Panc1 (cell line): ENCODE measurements at regions not wholly inside any gene's neighbourhood (a gene's known extent, or its start where the extent isn't known, plus 50 kb on each side); places are given as distances from the start of the nearest gene placed in this dataset.

Source experiments
- ATAC-seq: fragments of 200-7000 bp; cut with Tn5 transposase; 2 replicates; pipeline ENCODE4 v1.9.1; 2020; ENCODE audit warnings: mild to moderate bottlenecking, moderate library complexity
- BruUV-seq: library from RNA; stranded (reverse); fragments of 400-500 nt; replicated peaks from 2 replicates; lab custom pipeline; 2021; lab: Mats Ljungman, UMichigan
- CTCF ChIA-PET: fragments of 300-600 bp; sonication (Branson Sonifier 250); formaldehyde crosslinking; loops from one replicate; lab custom pipeline; 2022; ENCODE audit warnings: antibody characterized with exemption; lab: Charles Lee
- POLR2A ChIA-PET: fragments of 300-600 bp; sonication (Branson Sonifier 250); formaldehyde crosslinking; loops from one replicate; lab custom pipeline; 2022; ENCODE audit warnings: antibody characterized with exemption; lab: Charles Lee
- DNase-seq: peaks from one replicate; pipeline ENCODE4 v3.0.0-alpha.2; 2010; ENCODE audit warnings: low read depth, low spot score
- H3K27ac ChIP-seq: 2 replicates; pipeline ENCODE4 v1.5.1; 2011; ENCODE audit warnings: mild to moderate bottlenecking, low read length, inconsistent platforms
- H3K27me3 ChIP-seq: fragments of 200-500 bp; sonication (Bioruptor generic); 2 replicates; pipeline ENCODE4 v1.6.0; 2014; ENCODE audit warnings: low read length, inconsistent platforms; ENCODE audit not compliant: control insufficient read depth, insufficient read depth
- H3K36me3 ChIP-seq: fragments of 200-500 bp; sonication (Bioruptor generic); 2 replicates; pipeline ENCODE4 v1.5.1; 2014; ENCODE audit warnings: inconsistent platforms, mild to moderate bottlenecking, low read length, moderate library complexity; ENCODE audit not compliant: control insufficient read depth, insufficient read depth
- H3K4me1 ChIP-seq: 2 replicates; pipeline ENCODE4 v1.5.1; 2011; ENCODE audit warnings: inconsistent platforms, mild to moderate bottlenecking, low read length, moderate library complexity; ENCODE audit not compliant: control insufficient read depth, insufficient read depth
- H3K4me3 ChIP-seq, 2 experiments: 2 replicates each; pipeline ENCODE4 v1.5.1; 2011 to 2012; ENCODE audit warnings: low read depth in 2 of 2, low read length in 2 of 2, mild to moderate bottlenecking in 2 of 2, inconsistent platforms in 1 of 2, moderate library complexity in 1 of 2
- H3K9me3 ChIP-seq: fragments of 200-500 bp; sonication (Bioruptor generic); 2 replicates; pipeline ENCODE4 v1.5.1; 2014; ENCODE audit warnings: low read depth, mild to moderate bottlenecking, inconsistent platforms, low read length, moderate library complexity; ENCODE audit not compliant: control insufficient read depth, insufficient read depth
- CTCF ChIP-seq: fragments of 450-650 bp; IDR thresholded peaks from 2 replicates; pipeline ENCODE4 v1.5.1; 2017; ENCODE audit warnings: mild to moderate bottlenecking
- POLR2AphosphoS5 ChIP-seq: IDR thresholded peaks from 2 replicates; pipeline ENCODE4 v1.6.1; 2012; ENCODE audit warnings: mild to moderate bottlenecking, low read depth, low read length, moderate library complexity
- REST ChIP-seq, 2 experiments: IDR thresholded peaks; 2 replicates each; pipeline ENCODE4 v1.6.1; 2011 to 2012; ENCODE audit warnings: low read depth in 2 of 2, control low read depth in 1 of 2, low read length in 1 of 2, mild to moderate bottlenecking in 1 of 2, moderate library complexity in 1 of 2; ENCODE audit not compliant: insufficient read depth in 1 of 2
- SIN3A ChIP-seq: IDR thresholded peaks from 2 replicates; pipeline ENCODE4 v1.6.1; 2012; ENCODE audit warnings: low read depth, mild to moderate bottlenecking, low read length, moderate library complexity, borderline replicate concordance; ENCODE audit not compliant: insufficient read depth
- TCF7L2 ChIP-seq: IDR thresholded peaks from 2 replicates; pipeline ENCODE4 v1.6.1; 2011; ENCODE audit warnings: mild to moderate bottlenecking, low read depth, low read length, inconsistent platforms
- in situ Hi-C: cut with HindIII; loops from 2 replicates; pipeline ENCODE4 v1.10.0; 2016; ENCODE audit warnings: low sequenced_read_pairs, low pct_unique_long_range_greater_than_20kb
- intact Hi-C: fragments of 100-400 bp; cut with micrococcal nuclease; formaldehyde crosslinking; loops from one replicate; pipeline ENCODE4 v1.10.0; 2022; ENCODE audit not compliant: unreplicated experiment

- ATAC-seq (no peak), DNase-seq (no peak)
- Histone ChIP-seq H3K4me1 (no peaks in the 10 kb centered on the region), H3K27me3 (no peaks in the 10 kb centered on the region; the same call in 1 of the 2 replicates), H3K4me3 (no peak overlapping the region), H3K36me3 (no peaks in the 10 kb centered on the region), H3K9me3 (no peaks in the 10 kb centered on the region), H3K27ac (no peak overlapping the region)
- intact Hi-C loops, result no loop called here
- CTCF ChIA-PET, result no interaction called here
- in situ Hi-C loops, result no loop called here
- POLR2A ChIA-PET, result no interaction called here
- TF ChIP-seq POLR2AphosphoS5 (no peak), SIN3A (no peak)
- BruUV-seq, result no TSS peak
Observed at GRCh38 chr13:111492341-111492950, 172.0 kb downstream of the TEX29 start.

DNA sequence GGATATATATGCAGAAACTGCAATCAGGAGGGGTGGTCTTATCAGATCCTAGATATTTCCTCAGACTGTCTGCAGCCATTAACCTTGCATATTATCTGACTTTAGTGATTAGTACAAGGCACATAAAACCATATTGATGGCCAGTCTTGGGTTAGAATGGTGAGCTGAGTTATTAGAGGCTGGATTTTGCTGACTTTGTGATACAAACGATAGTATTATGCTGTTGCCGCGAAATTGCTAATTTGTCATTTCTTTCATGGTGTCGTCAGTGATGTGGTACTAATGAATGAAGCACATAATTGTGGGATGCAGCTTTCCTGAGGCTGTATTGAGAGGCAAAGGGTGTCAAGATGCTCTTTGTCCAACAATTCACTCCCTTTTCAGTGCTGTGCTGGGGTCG lies 172.5 kb downstream of the TEX29 start:
- no TSS peak for BruUV-seq

More for the DNA sequence above, 172.5 kb downstream of the TEX29 start:
- in situ Hi-C loops (no loop called here), intact Hi-C loops (no loop called here)
- H3K27ac ChIP-seq, result no peak overlapping the region
- H3K9me3 ChIP-seq, result no peaks in the 10 kb centered on the region
- no peaks in the 10 kb centered on the region; the same call in 1 of the 2 replicates for H3K27me3 ChIP-seq
- H3K4me1 ChIP-seq, result no peaks in the 10 kb centered on the region
- ATAC-seq, result no peak
- CTCF ChIA-PET, result no interaction called here
- TF ChIP-seq CTCF, result no peak
- TF ChIP-seq REST (IDR thresholded peaks at IDR 0.05; ENCODE audit: insufficient read depth in 1 of 2, low read depth in 2 of 2, low read length in 1 of 2), result no peak
- no peak for TF ChIP-seq TCF7L2
- no peak for TF ChIP-seq POLR2AphosphoS5
- no peak for TF ChIP-seq SIN3A
- no peaks in the 10 kb centered on the region for H3K36me3 ChIP-seq
- no peak for DNase-seq
- no peak overlapping the region for H3K4me3 ChIP-seq
- POLR2A ChIA-PET, result interaction anchor here (0.5 kb wide), 1 partner anchor 9 kb away, joined by 3 read pairs; no protein-coding TSS in a partner anchor
